ENCODE measurements at regions not wholly inside any gene's neighbourhood (a gene's known extent, or its start where the extent isn't known, plus 50 kb on each side); places are given as distances from the start of the nearest gene placed in this dataset.

GRCh38 chr11:71078482-71078881, 173.9 kb downstream of the SHANK2 start:
- DNase-seq (ENCODE audit: low read depth), result no peak

GRCh38 chr11:71076525-71077304, 175.7 kb downstream of the SHANK2 start:
- DNase-seq (ENCODE audit: low read depth), result no peak

- DNase-seq (ENCODE audit: low read depth), result no peak
Observed at GRCh38 chr11:71075871-71076420, 176.4 kb downstream of the SHANK2 start.

- DNase-seq (ENCODE audit: low read depth), result no peak
Observed at GRCh38 chr11:71075116-71075720, 177.2 kb downstream of the SHANK2 start.

- no peak for DNase-seq (ENCODE audit: low read depth)
Observed at GRCh38 chr11:71071736-71072509, 180.5 kb downstream of the SHANK2 start.

GRCh38 chr11:71070490-71071453, 181.6 kb downstream of the SHANK2 start:
- no peak for DNase-seq (ENCODE audit: low read depth)

- DNase-seq (ENCODE audit: low read depth), result no peak
Observed at GRCh38 chr11:71068963-71069362, 183.4 kb downstream of the SHANK2 start.

GRCh38 chr11:71067753-71068152, 184.6 kb downstream of the SHANK2 start:
- DNase-seq (ENCODE audit: low read depth), result no peak

GRCh38 chr11:71066311-71066710, 186.1 kb downstream of the SHANK2 start:
- no peak for DNase-seq (ENCODE audit: low read depth)

- DNase-seq (ENCODE audit: low read depth), result no peak
Observed at GRCh38 chr11:71065841-71066240, 186.5 kb downstream of the SHANK2 start.

GRCh38 chr11:71064702-71065515, 187.5 kb downstream of the SHANK2 start:
- no peak for DNase-seq (ENCODE audit: low read depth)

GRCh38 chr11:71064183-71064582, 188.2 kb downstream of the SHANK2 start:
- DNase-seq (ENCODE audit: low read depth), result no peak

- no peak for DNase-seq (ENCODE audit: low read depth)
Observed at GRCh38 chr11:71063129-71063528, 189.2 kb downstream of the SHANK2 start.

GRCh38 chr11:71062199-71062598, 190.2 kb downstream of the SHANK2 start:
- DNase-seq (ENCODE audit: low read depth), result no peak

GRCh38 chr11:71060391-71060791, 192.0 kb downstream of the SHANK2 start:
- DNase-seq (ENCODE audit: low read depth), result no peak

GRCh38 chr11:71059662-71060061, 192.7 kb downstream of the SHANK2 start:
- DNase-seq (ENCODE audit: low read depth), result no peak

GRCh38 chr11:71055925-71056324, 196.5 kb downstream of the SHANK2 start:
- DNase-seq (ENCODE audit: low read depth), result no peak

Data from HT1080 (cell line).